Esophagus muscularis mucosa (tissue), 4 donors: ENCODE measurements at regions not wholly inside any gene's neighbourhood (a gene's known extent, or its start where the extent isn't known, plus 50 kb on each side); places are given as distances from the start of the nearest gene placed in this dataset.
A peak's percentile ranks its signal among the peaks of the same experiment; 100 is the strongest.

Experiments used
- DNase-seq: peaks from one replicate; pipeline ENCODE4 v3.0.0-alpha.2; 2017; ENCODE audit errors: extremely low spot score
- H3K27ac ChIP-seq, 4 donors: fragments of 200-600 bp; sonication (generic); replicated peaks in 1 of 4; 1 replicate in 3 of 4; 2 replicates in 1 of 4; pipeline ENCODE4 v1.5.1; 2016 to 2019; ENCODE audit warnings: mild to moderate bottlenecking in 1 of 4
- H3K27me3 ChIP-seq, 4 donors: fragments of 200-600 bp; sonication (generic); one replicate each; pipeline versions ENCODE4 v1.5.1 to v1.6.0; 2016 to 2019
- H3K36me3 ChIP-seq, 4 donors: fragments of 200-600 bp; sonication (generic); one replicate each; pipeline ENCODE4 v1.5.1; 2016 to 2019
- H3K4me1 ChIP-seq, 4 donors: fragments of 200-600 bp; sonication (generic); one replicate each; pipeline ENCODE4 v1.5.1; 2016 to 2019
- H3K4me3 ChIP-seq, 4 donors: fragments of 200-600 bp; sonication (generic); 1 replicate in 2 of 4; 2 replicates in 2 of 4; pipeline ENCODE4 v1.5.1; 2016 to 2019; ENCODE audit warnings: mild to moderate bottlenecking in 4 of 4, moderate library complexity in 1 of 4
- H3K9me3 ChIP-seq, 4 donors: fragments of 200-600 bp; sonication (generic); 1 replicate in 3 of 4; 2 replicates in 1 of 4; pipeline ENCODE4 v1.5.1; 2016 to 2019
- EP300 ChIP-seq: sonication (generic); formaldehyde crosslinking; IDR thresholded peaks from one replicate; pipeline ENCODE4 v1.6.1; 2017; ENCODE audit warnings: antibody characterized with exemption
- POLR2A ChIP-seq: fragments of 450-650 bp; IDR thresholded peaks from one replicate; pipeline ENCODE4 v1.6.1; 2017; ENCODE audit warnings: antibody characterized with exemption, moderate library complexity, mild to moderate bottlenecking, low read depth
- POLR2AphosphoS5 ChIP-seq, 2 donors: sonication (generic); formaldehyde crosslinking; IDR thresholded peaks; one replicate each; pipeline ENCODE4 v1.6.1; 2017; ENCODE audit warnings: antibody characterized with exemption in 2 of 2
- WGBS: methylation state at CpG from one replicate; pipeline ENCODE4 v1.1.5; 2018; 5-methylcytosine and 5-hydroxymethylcytosine counted together
- intact Hi-C: fragments of 100-400 bp; cut with DNase I; formaldehyde crosslinking; loops from one replicate; pipeline ENCODE4 v1.15.1; 2023
- TF ChIP-seq, protein P1 (sequence below), 3 experiments: fragments of 200-600 bp in 2 of 3; fragments of 450-650 bp in 1 of 3; sonication (generic) in 2 of 3; IDR thresholded peaks; one replicate each; pipeline ENCODE4 v1.5.1; 2017 to 2019; ENCODE audit warnings: antibody characterized with exemption in 3 of 3, mild to moderate bottlenecking in 2 of 3, moderate library complexity in 1 of 3

DNA sequence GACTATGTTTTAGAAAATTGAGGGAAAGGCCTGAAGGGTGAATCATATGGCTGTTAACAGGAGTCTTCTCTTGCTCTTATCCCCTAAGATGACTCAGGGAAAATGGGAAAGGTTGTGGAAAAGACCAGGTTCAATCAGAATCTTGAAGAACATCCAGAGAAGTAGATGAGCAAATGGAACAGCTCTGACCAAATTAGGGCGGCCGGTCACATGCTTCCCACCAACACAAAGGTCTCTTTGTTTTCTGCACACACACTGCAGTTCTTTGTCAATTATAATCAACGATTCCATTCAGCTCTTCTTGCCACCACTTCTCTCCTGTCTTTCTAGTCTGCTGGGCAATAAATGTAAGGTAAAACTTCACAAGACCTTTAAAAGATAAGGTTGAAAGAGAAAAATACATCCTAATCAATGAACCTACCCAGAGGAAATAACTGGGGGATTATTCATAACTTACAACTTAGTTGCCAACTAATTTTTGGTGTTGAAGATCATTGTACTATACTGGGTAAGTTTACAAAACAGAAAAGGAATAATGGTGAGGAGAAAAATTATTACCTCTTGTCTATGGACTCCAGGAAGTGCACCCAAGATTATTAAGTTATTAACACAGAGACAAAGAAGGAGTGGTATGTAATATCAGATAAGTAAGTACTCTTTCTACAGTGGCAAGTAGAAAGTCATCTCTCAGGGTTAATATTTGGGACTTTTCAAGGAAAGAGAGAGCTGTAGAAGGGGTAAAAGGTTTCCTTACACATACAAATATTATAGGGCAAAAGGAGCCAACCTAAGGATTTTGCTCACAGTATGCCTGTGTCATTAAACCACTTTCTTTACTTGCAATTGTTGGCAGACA is 441.9 kb upstream of the PIK3R1 start:
- TF ChIP-seq POLR2AphosphoS5 (IDR thresholded peaks at IDR 0.05) (no peak), POLR2A (no peak), EP300 (no peak)
- TF ChIP-seq, protein P1, sequence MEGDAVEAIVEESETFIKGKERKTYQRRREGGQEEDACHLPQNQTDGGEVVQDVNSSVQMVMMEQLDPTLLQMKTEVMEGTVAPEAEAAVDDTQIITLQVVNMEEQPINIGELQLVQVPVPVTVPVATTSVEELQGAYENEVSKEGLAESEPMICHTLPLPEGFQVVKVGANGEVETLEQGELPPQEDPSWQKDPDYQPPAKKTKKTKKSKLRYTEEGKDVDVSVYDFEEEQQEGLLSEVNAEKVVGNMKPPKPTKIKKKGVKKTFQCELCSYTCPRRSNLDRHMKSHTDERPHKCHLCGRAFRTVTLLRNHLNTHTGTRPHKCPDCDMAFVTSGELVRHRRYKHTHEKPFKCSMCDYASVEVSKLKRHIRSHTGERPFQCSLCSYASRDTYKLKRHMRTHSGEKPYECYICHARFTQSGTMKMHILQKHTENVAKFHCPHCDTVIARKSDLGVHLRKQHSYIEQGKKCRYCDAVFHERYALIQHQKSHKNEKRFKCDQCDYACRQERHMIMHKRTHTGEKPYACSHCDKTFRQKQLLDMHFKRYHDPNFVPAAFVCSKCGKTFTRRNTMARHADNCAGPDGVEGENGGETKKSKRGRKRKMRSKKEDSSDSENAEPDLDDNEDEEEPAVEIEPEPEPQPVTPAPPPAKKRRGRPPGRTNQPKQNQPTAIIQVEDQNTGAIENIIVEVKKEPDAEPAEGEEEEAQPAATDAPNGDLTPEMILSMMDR (IDR thresholded peaks at IDR 0.05): no peak
- H3K9me3 ChIP-seq: no peaks in the 10 kb centered on the region
- WGBS: 77% methylated on average over 3 of the region's 3 CpGs
- peak overlapping the region; percentile 25 to 59 (median 46) for H3K27ac ChIP-seq
- H3K36me3 ChIP-seq: no peaks in the 10 kb centered on the region
- DNase-seq: no peak
- no peak overlapping the region for H3K4me3 ChIP-seq
- intact Hi-C loops: no loop called here
- peaks cover 5 to 45% (median 32%) of the 10 kb centered on the region in 4 donors for H3K4me1 ChIP-seq
- H3K27me3 ChIP-seq: no peaks in the 10 kb centered on the region

DNA sequence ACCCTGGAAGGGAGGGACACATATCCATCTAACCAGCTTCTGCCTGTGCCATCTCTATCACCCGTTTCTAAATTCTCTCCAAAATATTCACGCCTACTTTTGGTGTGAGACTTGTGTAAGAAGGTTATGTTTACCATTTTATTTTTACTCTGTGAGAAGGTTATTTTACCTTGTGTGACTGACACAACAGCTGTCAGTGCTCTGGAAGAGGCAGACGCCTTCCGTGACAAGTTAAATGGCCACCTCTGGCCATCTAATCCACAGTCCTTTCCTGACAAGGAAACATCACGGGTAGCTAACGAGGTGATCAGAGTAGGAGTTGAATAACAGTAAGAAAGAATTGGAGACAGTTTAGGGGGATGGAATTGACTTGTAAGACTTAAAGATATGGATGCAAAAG is 443.8 kb upstream of the PIK3R1 start:
- Histone ChIP-seq H3K4me1 (peaks cover 5 to 45% (median 32%) of the 10 kb centered on the region in 4 donors), H3K27ac (peak overlapping the region in 3 of 4 donors; percentile 54 to 68 (median 54)), H3K4me3 (no peak overlapping the region), H3K36me3 (no peaks in the 10 kb centered on the region), H3K9me3 (no peaks in the 10 kb centered on the region), H3K27me3 (no peaks in the 10 kb centered on the region)
- 83% methylated on average over 6 of the region's 6 CpGs for WGBS
- TF ChIP-seq POLR2A (no peak), POLR2AphosphoS5 (IDR thresholded peaks at IDR 0.05) (no peak), EP300 (no peak)
- TF ChIP-seq, protein P1 (IDR thresholded peaks at IDR 0.05): no peak
- no peak for DNase-seq
- intact Hi-C loops: no loop called here

DNA sequence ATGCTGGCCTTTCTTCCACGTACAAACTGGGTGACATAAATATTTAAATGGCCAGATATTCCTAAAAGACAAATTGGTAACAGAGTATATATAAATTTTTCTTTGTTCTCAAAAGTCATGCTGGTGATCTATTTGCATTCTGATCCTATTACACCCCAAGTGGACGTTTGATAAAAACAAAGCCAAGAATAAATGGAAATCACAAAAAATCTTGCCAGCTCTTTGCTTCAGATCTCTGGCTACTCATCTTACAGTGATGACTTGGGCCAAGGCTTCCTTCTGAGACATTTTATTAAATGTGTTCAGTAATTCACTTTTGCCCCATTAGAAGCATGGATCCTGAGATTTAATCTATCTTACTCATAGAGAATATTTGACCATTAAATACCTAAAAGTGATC is 444.3 kb upstream of the PIK3R1 start:
- intact Hi-C loops: no loop called here
- no peak overlapping the region for H3K4me3 ChIP-seq
- no peaks in the 10 kb centered on the region for H3K9me3 ChIP-seq
- peak overlapping the region; percentile 54 to 68 (median 57) for H3K27ac ChIP-seq
- no peak for DNase-seq
- WGBS: 15% methylated on average over 2 of the region's 2 CpGs
- H3K27me3 ChIP-seq: no peaks in the 10 kb centered on the region
- TF ChIP-seq POLR2A: no peak
- TF ChIP-seq POLR2AphosphoS5 (IDR thresholded peaks at IDR 0.05): no peak
- TF ChIP-seq EP300: no peak
- TF ChIP-seq, protein P1 (IDR thresholded peaks at IDR 0.05): no peak
- H3K4me1 ChIP-seq: peaks cover 5 to 45% (median 32%) of the 10 kb centered on the region in 4 donors
- no peaks in the 10 kb centered on the region for H3K36me3 ChIP-seq

DNA sequence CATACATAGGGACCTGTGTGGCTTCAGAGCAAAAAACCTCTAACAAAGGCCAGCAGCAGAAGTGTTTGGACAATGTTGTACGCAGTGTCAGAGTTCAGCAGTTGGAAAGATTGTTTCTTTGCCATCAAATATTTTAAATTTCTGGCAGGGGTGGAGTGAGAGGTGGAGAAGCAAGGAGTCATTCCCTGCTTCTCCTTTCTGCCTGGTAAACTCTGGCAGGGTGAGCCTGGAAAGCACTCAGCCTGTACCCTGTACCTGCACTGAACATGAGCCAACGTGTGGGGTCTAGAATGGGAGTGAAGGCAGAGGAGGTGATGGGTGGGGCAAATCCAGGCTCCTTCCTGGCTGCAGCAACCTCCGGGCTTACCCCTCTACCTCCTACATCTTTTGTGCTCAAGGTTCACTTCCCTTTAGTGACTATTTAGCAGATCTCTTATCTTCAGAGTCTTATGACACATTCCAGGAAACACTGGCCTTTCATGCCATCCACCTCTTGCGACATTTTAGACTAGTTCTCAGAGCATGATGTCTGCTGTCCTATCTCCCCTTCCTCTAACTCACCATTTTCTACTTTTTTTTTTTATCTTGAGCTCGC is 445.0 kb upstream of the PIK3R1 start:
- TF ChIP-seq, protein P1 (IDR thresholded peaks at IDR 0.05): no peak
- no peak for TF ChIP-seq POLR2A
- TF ChIP-seq POLR2AphosphoS5 (IDR thresholded peaks at IDR 0.05): no peak
- no peak for TF ChIP-seq EP300
- Histone ChIP-seq H3K9me3 (no peaks in the 10 kb centered on the region), H3K27ac (peak overlapping the region; percentile 54 to 68 (median 57)), H3K4me3 (no peak overlapping the region), H3K36me3 (no peaks in the 10 kb centered on the region), H3K27me3 (no peaks in the 10 kb centered on the region), H3K4me1 (peaks cover 5 to 45% (median 32%) of the 10 kb centered on the region in 4 donors)
- WGBS: 54% methylated on average over 5 of the region's 5 CpGs
- no peak for DNase-seq
- intact Hi-C loops: no loop called here
